A549 (cell line): ENCODE measurements at regions not wholly inside any gene's neighbourhood (a gene's known extent, or its start where the extent isn't known, plus 50 kb on each side); places are given as distances from the start of the nearest gene placed in this dataset.

Experiments
- ATAC-seq, 2 experiments: fragments of 200-7000 bp in 1 of 2; fragments of >200 bp in 1 of 2; cut with Nextera tagmentation in 1 of 2; cut with Tn5 transposase in 1 of 2; 3 replicates each; pipeline versions ENCODE4 v1.8.0 to v1.9.1; 2018 to 2020; ENCODE audit warnings: mild to moderate bottlenecking in 1 of 2, moderate library complexity in 1 of 2
- CTCF ChIA-PET: fragments of 300-600 bp; sonication (Branson Sonifier 250); formaldehyde crosslinking; extraction: SDS; loops from one replicate; lab custom pipeline; 2021; ENCODE audit warnings: antibody characterized with exemption, inconsistent platforms; lab: Yijun Ruan, JAX
- POLR2A ChIA-PET: fragments of 350-600 bp; formaldehyde crosslinking; extraction: SDS; loops from one replicate; lab custom pipeline; 2021; ENCODE audit warnings: antibody characterized with exemption, inconsistent platforms; lab: Yijun Ruan, JAX
- DNase-seq, 2 experiments: peaks; one replicate each; pipeline versions ENCODE4 v3.0.0 to v3.0.0-alpha.2; 2011 to 2016; ENCODE audit warnings: low read depth in 1 of 2, low spot score in 1 of 2
- FAIRE-seq: peaks from 2 replicates; lab custom pipeline; 2011; peaks lifted over from hg19 to GRCh38; lab: Jason Lieb, UNC
- H3K27ac ChIP-seq, 2 experiments: fragments of >200 bp; sonication (Bioruptor Twin); formaldehyde crosslinking; 3 replicates each; pipeline ENCODE4 v1.5.1; 2016 to 2017
- H3K4me1 ChIP-seq: fragments of >200 bp; sonication (Bioruptor Twin); formaldehyde crosslinking; 3 replicates; pipeline ENCODE4 v1.6.1; 2016
- H3K4me2 ChIP-seq: fragments of >200 bp; sonication (Bioruptor Twin); formaldehyde crosslinking; 3 replicates; pipeline ENCODE4 v1.6.1; 2016
- H3K4me3 ChIP-seq: fragments of >200 bp; sonication (Bioruptor Twin); formaldehyde crosslinking; 3 replicates; pipeline ENCODE4 v1.5.1; 2016
- H3K9me3 ChIP-seq: fragments of >200 bp; sonication (Bioruptor Twin); formaldehyde crosslinking; 3 replicates; pipeline ENCODE4 v1.6.1; 2016
- ELK1 ChIP-seq: fragments of 150-350 bp; IDR thresholded peaks from 2 replicates; pipeline ENCODE4 v1.6.1; 2014; ENCODE audit warnings: low read depth, mild to moderate bottlenecking, low read length
- EP300 ChIP-seq, 2 experiments: fragments of >200 bp; sonication (Bioruptor Twin); formaldehyde crosslinking; IDR thresholded peaks; 2 replicates in 1 of 2; 3 replicates in 1 of 2; pipeline ENCODE4 v1.6.1; 2016 to 2017
- FOSB ChIP-seq: fragments of 250-450 bp; sonication (Bioruptor Pico); IDR thresholded peaks from 2 replicates; pipeline ENCODE4 v1.5.0; 2020; ENCODE audit warnings: mild to moderate bottlenecking, moderate library complexity
- HOXA7 ChIP-seq: fragments of 250-450 bp; sonication (Bioruptor Pico); IDR thresholded peaks from 2 replicates; pipeline ENCODE4 v1.5.0; 2020; ENCODE audit warnings: mild to moderate bottlenecking, moderate library complexity
- HOXB13 ChIP-seq: fragments of 250-450 bp; sonication (Bioruptor Pico); IDR thresholded peaks from 2 replicates; pipeline ENCODE4 v1.5.0; 2020; ENCODE audit warnings: low read depth, mild to moderate bottlenecking, moderate library complexity
- JUN ChIP-seq, 2 experiments: fragments of >200 bp; sonication (Bioruptor Twin); formaldehyde crosslinking; IDR thresholded peaks; 2 replicates in 1 of 2; 3 replicates in 1 of 2; pipeline ENCODE4 v1.6.1; 2016 to 2017
- KDM1A ChIP-seq: fragments of 200-600 bp; sonication (generic); IDR thresholded peaks from 2 replicates; pipeline ENCODE4 v1.6.1; 2016; ENCODE audit warnings: low read depth, mild to moderate bottlenecking
- MAFK ChIP-seq: fragments of 450-650 bp; IDR thresholded peaks from 2 replicates; pipeline ENCODE4 v1.6.1; 2014; ENCODE audit not compliant: partially characterized antibody
- MAX ChIP-seq: IDR thresholded peaks from 2 replicates; pipeline ENCODE4 v1.6.1; 2012
- POLR2A ChIP-seq: IDR thresholded peaks from 2 replicates; pipeline ENCODE4 v1.6.1; 2012; ENCODE audit warnings: mild to moderate bottlenecking, low read length
- RAD21 ChIP-seq, 2 experiments: fragments of >200 bp in 1 of 2; sonication (Bioruptor Twin) in 1 of 2; formaldehyde crosslinking in 1 of 2; IDR thresholded peaks in 1 of 2; conservative IDR thresholded peaks in 1 of 2; 2 replicates in 1 of 2; 3 replicates in 1 of 2; pipeline ENCODE4 v1.6.1; 2012 to 2018; ENCODE audit warnings: inconsistent platforms in 1 of 2
- RARB ChIP-seq: fragments of 250-450 bp; sonication (Bioruptor Pico); IDR thresholded peaks from 2 replicates; pipeline ENCODE4 v1.8.0; 2021; ENCODE audit warnings: mild to moderate bottlenecking, moderate library complexity
- REST ChIP-seq: fragments of 200-600 bp; sonication (generic); IDR thresholded peaks from 2 replicates; pipeline ENCODE4 v1.6.1; 2016; ENCODE audit warnings: antibody characterized with exemption, mild to moderate bottlenecking, moderate library complexity
- SREBF2 ChIP-seq: fragments of 450-650 bp; IDR thresholded peaks from 2 replicates; pipeline ENCODE4 v1.6.1; 2014; ENCODE audit warnings: mild to moderate bottlenecking, moderate library complexity
- ZNF302 ChIP-seq: fragments of 250-450 bp; sonication (Bioruptor Pico); IDR thresholded peaks from 2 replicates; pipeline ENCODE4 v1.9.0; 2021; ENCODE audit warnings: inconsistent platforms, mild to moderate bottlenecking, moderate library complexity
- ZSCAN20 ChIP-seq: fragments of 250-450 bp; sonication (Bioruptor Pico); IDR thresholded peaks from 2 replicates; pipeline ENCODE4 v1.8.0; 2022; ENCODE audit warnings: mild to moderate bottlenecking, moderate library complexity
- WGBS: methylation state at CpG from one replicate; pipeline ENCODE4 v1.1.6; 2017; ENCODE audit errors: missing lambda C conversion rate; 5-methylcytosine and 5-hydroxymethylcytosine counted together

GRCh38 chr16:35140293-35140986 is 1681.0 kb downstream of the TP53TG3F start:
- FAIRE-seq (no peak), DNase-seq (no peak), ATAC-seq (no peak)
- WGBS: 58% methylated on average over 21 of the region's 33 CpGs
- TF ChIP-seq SREBF2 (no peak), KDM1A (no peak), ZSCAN20 (CRISPR knock-in tag) (no peak), EP300 (IDR thresholded peaks at IDR 0.05) (no peak), MAFK (no peak), REST (no peak), ZNF302 (CRISPR knock-in tag) (no peak), RAD21 (conservative IDR thresholded peaks at IDR 0.05 in 1 of 2, IDR thresholded peaks at IDR 0.05 in 1 of 2) (no peak)
- no peak overlapping the region for H3K4me2 ChIP-seq
- ChIA-PET CTCF (no interaction called here), POLR2A (no interaction called here)
- H3K4me3 ChIP-seq: no peak overlapping the region
- 0 out of 3 replicates have a peak, but pooled peaks cover 5% of the 10 kb centered on the region for H3K9me3 ChIP-seq
- H3K27ac ChIP-seq: no peak overlapping the region
- no peaks in the 10 kb centered on the region for H3K4me1 ChIP-seq

- no peak for TF ChIP-seq HOXA7
- no peak for TF ChIP-seq MAX
- no peak for TF ChIP-seq HOXB13 (CRISPR knock-in tag)
- TF ChIP-seq FOSB (CRISPR knock-in tag): no peak
- TF ChIP-seq, all 56 proteins: peak for 0
- no peak overlapping the region for H3K27ac ChIP-seq
- DNase-seq (no peak), ATAC-seq (no peak), FAIRE-seq (no peak)
- 0 out of 3 replicates have a peak, but pooled peaks cover 5% of the 10 kb centered on the region for H3K9me3 ChIP-seq
- POLR2A ChIA-PET: no interaction called here
- no peak overlapping the region for H3K4me3 ChIP-seq
- no peak overlapping the region for H3K4me2 ChIP-seq
- CTCF ChIA-PET: no interaction called here
- no peaks in the 10 kb centered on the region for H3K4me1 ChIP-seq
- 43% methylated on average over 13 of the region's 18 CpGs for WGBS
Observed at GRCh38 chr16:35141303-35141702, 1681.9 kb downstream of the TP53TG3F start.

- FAIRE-seq (no peak), ATAC-seq (no peak), DNase-seq (no peak)
- POLR2A ChIA-PET: no interaction called here
- TF ChIP-seq ELK1: no peak
- TF ChIP-seq JUN (IDR thresholded peaks at IDR 0.05): no peak
- TF ChIP-seq MAX: no peak
- no peak for TF ChIP-seq RARB
- TF ChIP-seq POLR2A: no peak
- Histone ChIP-seq H3K4me2 (no peak overlapping the region), H3K9me3 (0 out of 3 replicates have a peak, but pooled peaks cover 5% of the 10 kb centered on the region), H3K4me3 (no peak overlapping the region), H3K27ac (no peak overlapping the region), H3K4me1 (no peaks in the 10 kb centered on the region)
- 15% methylated on average over 6 of the region's 6 CpGs for WGBS
- CTCF ChIA-PET: no interaction called here
Observed at GRCh38 chr16:35142147-35142808, 1682.9 kb downstream of the TP53TG3F start.
